ENCODE measurements at regions not wholly inside any gene's neighbourhood (a gene's known extent, or its start where the extent isn't known, plus 50 kb on each side); places are given as distances from the start of the nearest gene placed in this dataset.
A peak's percentile ranks its signal among the peaks of the same experiment; 100 is the strongest.

- TF ChIP-seq EP300 (IDR thresholded peaks at IDR 0.05) = no peak
- no peak for TF ChIP-seq POLR2AphosphoS5 (IDR thresholded peaks at IDR 0.05)
- no peak for TF ChIP-seq POLR2A (IDR thresholded peaks at IDR 0.05)
- TF ChIP-seq CTCF (IDR thresholded peaks at IDR 0.05) = no peak
- Histone ChIP-seq H3K27ac (no peak overlapping the region), H3K27me3 (no peaks in the 10 kb centered on the region), H3K36me3 (no peaks in the 10 kb centered on the region), H3K4me1 (peaks cover 0 to 6% (median 0%) of the 10 kb centered on the region in 4 donors), H3K4me3 (no peak overlapping the region), H3K9me3 (no peaks in the 10 kb centered on the region)
- 82 to 86% (median 85%) methylated on average over 6 of the region's 6 CpGs for WGBS, 5 donors
- intact Hi-C loops (cut with DNase I; ENCODE audit: low total_unique reads) = no loop called here
- no peak for DNase-seq
These were observed 126.9 kb upstream of the TBX20 start for GRCh38 chr7:35380739-35381224.

- DNase-seq = no peak
- TF ChIP-seq POLR2AphosphoS5 (IDR thresholded peaks at IDR 0.05) (no peak), EP300 (IDR thresholded peaks at IDR 0.05) (no peak)
- Histone ChIP-seq H3K4me3 (no peak overlapping the region), H3K9me3 (no peaks in the 10 kb centered on the region), H3K27me3 (no peaks in the 10 kb centered on the region), H3K4me1 (peaks cover 0 to 15% (median 0%) of the 10 kb centered on the region in 4 donors), H3K27ac (no peak overlapping the region), H3K36me3 (no peaks in the 10 kb centered on the region)
- intact Hi-C loops (cut with DNase I; ENCODE audit: low total_unique reads) = no loop called here
- 79 to 95% (median 92%) methylated on average over 3 of the region's 3 CpGs for WGBS, 5 donors
These were observed 125.6 kb upstream of the TBX20 start for GRCh38 chr7:35379481-35379880.

DNA sequence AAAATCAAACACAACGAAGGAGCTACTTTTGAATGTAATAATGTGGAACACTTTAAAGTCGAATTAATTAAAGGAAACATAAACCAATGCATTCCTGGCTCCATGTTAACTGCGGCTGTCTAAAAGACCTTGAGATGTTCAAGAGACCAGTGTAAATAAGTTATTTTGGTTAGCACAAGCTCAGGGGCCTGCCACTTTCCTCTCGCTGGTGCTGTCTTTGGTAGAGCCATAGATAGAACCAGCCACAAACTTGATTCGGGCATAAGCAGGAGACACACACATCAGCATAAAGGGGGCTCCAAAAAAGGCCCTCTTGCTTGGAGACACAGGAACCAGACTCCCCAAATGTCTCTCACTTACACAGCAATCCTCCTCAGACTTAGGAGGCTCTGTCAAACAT is 121.6 kb upstream of the TBX20 start:
- H3K36me3 ChIP-seq = no peaks in the 10 kb centered on the region
- H3K4me1 ChIP-seq = peaks cover 0 to 15% (median 0%) of the 10 kb centered on the region in 4 donors
- H3K9me3 ChIP-seq = no peaks in the 10 kb centered on the region
- H3K4me3 ChIP-seq = no peak overlapping the region
- no peaks in the 10 kb centered on the region for H3K27me3 ChIP-seq
- WGBS, 5 donors = 67 to 75% (median 72%) methylated on average over 5 of the region's 5 CpGs
- DNase-seq = no peak
- H3K27ac ChIP-seq = peak overlapping the region in 1 of 5 donors; percentile 61
- TF ChIP-seq POLR2AphosphoS5 (IDR thresholded peaks at IDR 0.05) = no peak
- TF ChIP-seq CTCF (IDR thresholded peaks at IDR 0.05) = no peak
- no peak for TF ChIP-seq EP300 (IDR thresholded peaks at IDR 0.05)
- TF ChIP-seq POLR2A (IDR thresholded peaks at IDR 0.05) = no peak
- intact Hi-C loops (cut with DNase I; ENCODE audit: low total_unique reads) = no loop called here

DNA sequence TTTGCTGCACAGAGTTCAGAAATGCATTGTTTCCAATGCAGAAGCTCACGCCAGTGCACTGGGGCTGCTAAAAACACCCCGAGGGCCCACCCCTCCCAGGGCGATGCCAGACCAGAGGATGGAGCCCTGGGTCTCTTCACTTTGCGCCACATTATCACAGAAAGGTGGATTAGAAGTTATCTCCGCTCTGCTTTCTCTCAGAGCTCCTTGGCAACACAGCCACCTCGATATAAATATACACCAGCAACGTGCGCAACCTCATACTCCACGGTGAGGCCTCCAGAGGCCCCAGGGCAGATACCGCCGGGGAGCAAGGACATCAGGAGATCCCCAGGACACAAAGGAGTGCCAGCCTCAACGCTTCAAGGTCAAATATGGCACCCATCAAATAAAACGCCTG is 121.0 kb upstream of the TBX20 start:
- DNase-seq = no peak
- intact Hi-C loops (cut with DNase I; ENCODE audit: low total_unique reads) = no loop called here
- no peaks in the 10 kb centered on the region for H3K36me3 ChIP-seq
- H3K4me3 ChIP-seq = no peak overlapping the region
- H3K27me3 ChIP-seq = no peaks in the 10 kb centered on the region
- no peak for TF ChIP-seq CTCF (IDR thresholded peaks at IDR 0.05)
- TF ChIP-seq EP300 (IDR thresholded peaks at IDR 0.05) = no peak
- no peak for TF ChIP-seq POLR2AphosphoS5 (IDR thresholded peaks at IDR 0.05)
- no peak for TF ChIP-seq POLR2A (IDR thresholded peaks at IDR 0.05)
- peaks cover 0 to 15% (median 0%) of the 10 kb centered on the region in 4 donors for H3K4me1 ChIP-seq
- 70 to 83% (median 73%) methylated on average over 13 of the region's 13 CpGs for WGBS, 5 donors
- H3K27ac ChIP-seq = peak overlapping the region in 1 of 5 donors; percentile 61
- no peaks in the 10 kb centered on the region for H3K9me3 ChIP-seq

DNA sequence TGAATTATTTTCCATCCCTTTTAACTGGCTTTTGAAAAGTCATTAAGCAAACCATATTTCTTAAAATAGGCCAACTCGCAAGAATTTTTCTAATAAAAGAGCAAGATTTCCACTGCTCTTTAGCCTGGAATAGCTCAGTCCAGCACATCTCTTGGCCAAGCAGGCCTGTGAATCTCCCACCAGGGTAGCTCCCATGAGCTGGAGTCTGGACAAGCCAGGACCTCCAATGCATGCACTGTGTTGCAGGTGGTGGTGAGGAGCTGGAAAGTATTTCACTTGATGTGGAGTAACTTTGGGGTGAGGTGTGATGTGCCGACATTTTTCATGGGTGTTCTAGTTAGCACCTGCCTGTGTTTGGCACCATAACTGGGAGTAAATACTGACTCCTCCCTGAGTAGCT is 117.3 kb upstream of the TBX20 start:
- WGBS, 5 donors = 84 to 96% (median 91%) methylated on average over 2 of the region's 2 CpGs
- intact Hi-C loops (cut with DNase I; ENCODE audit: low total_unique reads) = no loop called here
- TF ChIP-seq EP300 (IDR thresholded peaks at IDR 0.05) (no peak), POLR2A (IDR thresholded peaks at IDR 0.05) (no peak)
- H3K27me3 ChIP-seq = no peaks in the 10 kb centered on the region
- H3K36me3 ChIP-seq = no peaks in the 10 kb centered on the region
- no peak for DNase-seq
- H3K9me3 ChIP-seq = no peaks in the 10 kb centered on the region
- H3K4me1 ChIP-seq = peaks cover 0 to 13% (median 0%) of the 10 kb centered on the region in 4 donors
- H3K4me3 ChIP-seq = no peak overlapping the region
- no peak overlapping the region for H3K27ac ChIP-seq
